NCI-H2196 (cell line): ENCODE measurements at regions not wholly inside any gene's neighbourhood (a gene's known extent, or its start where the extent isn't known, plus 50 kb on each side); places are given as distances from the start of the nearest gene placed in this dataset.
A peak's percentile ranks its signal among the peaks of the same experiment; 100 is the strongest.

ENCODE experiments used
- DNase-seq: peaks from one replicate; lab custom pipeline; 2025; ENCODE audit not compliant: unreplicated experiment; lab: John Stamatoyannopoulos, UW

- DNase-seq: no peak
Observed at GRCh38 chr6:126603410-126603809, 263.5 kb downstream of the CENPW start.

- no peak for DNase-seq
Observed at GRCh38 chr6:126605089-126605488, 265.2 kb downstream of the CENPW start.

GRCh38 chr6:126607289-126607688 is 267.4 kb downstream of the CENPW start:
- DNase-seq: no peak

- DNase-seq: no peak
Observed at GRCh38 chr6:126608681-126609080, 268.8 kb downstream of the CENPW start.

GRCh38 chr6:126614642-126615504 is 275.0 kb downstream of the CENPW start:
- DNase-seq: no peak

GRCh38 chr6:126616866-126617265 is 277.0 kb downstream of the CENPW start:
- DNase-seq: no peak

GRCh38 chr6:126618639-126619343 is 278.9 kb downstream of the CENPW start:
- no peak for DNase-seq

- no peak for DNase-seq
Observed at GRCh38 chr6:126620719-126621118, 280.8 kb downstream of the CENPW start.

GRCh38 chr6:126625019-126625418 is 285.1 kb downstream of the CENPW start:
- no peak for DNase-seq

GRCh38 chr6:126628125-126628524 is 288.2 kb downstream of the CENPW start:
- DNase-seq: no peak

GRCh38 chr6:126631363-126631762 is 291.4 kb downstream of the CENPW start:
- DNase-seq: no peak

- no peak for DNase-seq
Observed at GRCh38 chr6:126632271-126632670, 292.4 kb downstream of the CENPW start.

- no peak for DNase-seq
Observed at GRCh38 chr6:126633373-126633772, 293.5 kb downstream of the CENPW start.

GRCh38 chr6:126640356-126640755 is 300.4 kb downstream of the CENPW start:
- DNase-seq: no peak

GRCh38 chr6:126640921-126641320 is 301.0 kb downstream of the CENPW start:
- no peak for DNase-seq

GRCh38 chr6:126641641-126642040 is 301.7 kb downstream of the CENPW start:
- no peak for DNase-seq

- no peak for DNase-seq
Observed at GRCh38 chr6:126643352-126643751, 303.4 kb downstream of the CENPW start.

- DNase-seq: no peak
Observed at GRCh38 chr6:126650931-126651330, 311.0 kb downstream of the CENPW start.

- DNase-seq: peak; percentile 6
Observed at GRCh38 chr6:126657561-126658175, 317.8 kb downstream of the CENPW start.

- no peak for DNase-seq
Observed at GRCh38 chr6:126660376-126660775, 320.5 kb downstream of the CENPW start.

GRCh38 chr6:126661646-126662045 is 321.7 kb downstream of the CENPW start:
- no peak for DNase-seq

GRCh38 chr6:126662966-126663365 is 323.1 kb downstream of the CENPW start:
- DNase-seq: no peak
